ENCODE measurements at regions not wholly inside any gene's neighbourhood (a gene's known extent, or its start where the extent isn't known, plus 50 kb on each side); places are given as distances from the start of the nearest gene placed in this dataset.
"Not testable (repeated sequence)": the region's sequence is repeated elsewhere in the genome, so short reads cannot be mapped to it uniquely, and the experiment has no call there.

DNA sequence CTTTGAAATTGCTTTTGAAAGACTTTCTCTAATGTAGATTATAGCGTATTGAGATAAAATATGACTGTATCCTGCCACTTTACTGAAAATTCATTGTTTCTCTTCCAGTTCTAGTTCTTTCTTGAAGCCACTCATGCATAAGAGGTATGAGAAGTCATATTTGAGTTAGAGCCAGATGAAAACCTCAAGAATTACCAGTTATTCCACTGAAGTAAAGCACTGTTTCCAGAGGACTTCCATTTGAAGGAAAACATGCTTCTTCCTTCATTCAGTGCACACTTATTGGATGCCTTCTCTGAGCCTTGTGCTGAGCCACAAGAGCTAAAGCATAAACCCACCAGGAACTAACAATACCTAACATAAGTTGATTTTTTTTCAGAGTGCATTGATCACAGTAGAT lies 513.4 kb downstream of the ZNF385D start:
- DNase-seq: no peak

- no peak for DNase-seq
Observed at GRCh38 chr3:21235491-21235890, 515.5 kb downstream of the ZNF385D start.

- no peak for DNase-seq
Observed at GRCh38 chr3:21234933-21235332, 516.1 kb downstream of the ZNF385D start.

GRCh38 chr3:21229426-21230135 lies 521.4 kb downstream of the ZNF385D start:
- no peak for DNase-seq

- no peak for DNase-seq
Observed at GRCh38 chr3:21226086-21226485, 524.9 kb downstream of the ZNF385D start.

DNA sequence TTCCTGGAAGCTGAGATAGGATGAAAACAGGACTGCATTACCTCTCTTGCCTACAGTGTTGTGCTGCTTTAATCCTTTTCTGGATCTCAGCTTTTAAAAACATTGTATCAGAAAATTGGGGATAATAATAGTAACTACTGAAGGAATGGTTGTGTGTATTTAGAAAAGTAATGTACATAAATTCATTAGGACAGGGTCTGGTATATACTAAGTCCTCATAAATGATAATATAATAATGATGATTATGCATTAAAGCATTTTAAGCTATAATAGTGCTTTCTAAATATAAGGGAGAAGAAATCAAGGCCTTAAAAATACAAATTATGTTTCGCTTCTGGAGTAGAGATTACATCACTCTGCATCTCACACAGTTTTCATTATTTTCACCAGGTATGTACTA lies 530.1 kb downstream of the ZNF385D start:
- DNase-seq: no peak

GRCh38 chr3:21216598-21216997 lies 534.4 kb downstream of the ZNF385D start:
- DNase-seq: no peak

DNA sequence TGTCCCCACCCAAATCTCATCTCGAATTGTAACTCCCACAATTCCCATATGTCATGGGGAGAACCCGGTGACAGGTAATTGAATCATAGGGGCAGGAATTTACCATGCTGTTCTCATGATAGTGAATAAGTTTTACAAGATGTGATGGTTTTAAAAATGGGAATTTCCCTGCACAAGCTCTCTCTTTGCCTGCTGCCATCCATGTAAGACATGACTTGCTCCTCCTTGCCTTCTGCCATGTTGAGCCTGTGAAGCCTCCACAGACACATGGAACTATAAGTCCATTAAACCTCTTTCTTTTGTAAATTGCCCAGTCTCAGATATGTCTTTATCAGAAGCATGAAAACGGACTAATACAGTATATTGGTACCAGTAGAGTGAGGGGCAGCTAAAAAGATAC lies 546.9 kb downstream of the ZNF385D start:
- not testable (repeated sequence) for DNase-seq

DNA sequence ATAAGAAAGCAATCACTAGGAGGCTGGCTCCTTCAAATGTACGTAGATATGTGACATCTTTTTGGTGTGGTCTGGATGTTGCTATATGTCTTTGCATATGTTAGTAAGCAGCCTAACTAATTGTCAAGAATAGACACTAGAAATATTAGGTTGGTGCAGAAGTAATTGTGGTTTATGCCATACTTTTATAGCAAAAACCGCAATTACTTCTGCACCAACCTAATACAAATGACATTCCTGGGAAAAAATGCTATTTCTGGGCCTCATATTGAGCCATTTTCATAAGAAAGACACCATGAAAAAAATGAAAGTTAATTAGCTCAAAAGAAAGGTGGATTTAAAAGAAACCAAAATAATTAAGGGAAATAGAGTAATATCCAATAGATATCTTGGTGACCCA lies 555.8 kb downstream of the ZNF385D start:
- no peak for DNase-seq

GRCh38 chr3:21194036-21194435 lies 557.0 kb downstream of the ZNF385D start:
- DNase-seq: not testable (repeated sequence)

GRCh38 chr3:21188459-21188858 lies 562.6 kb downstream of the ZNF385D start:
- no peak for DNase-seq

DNA sequence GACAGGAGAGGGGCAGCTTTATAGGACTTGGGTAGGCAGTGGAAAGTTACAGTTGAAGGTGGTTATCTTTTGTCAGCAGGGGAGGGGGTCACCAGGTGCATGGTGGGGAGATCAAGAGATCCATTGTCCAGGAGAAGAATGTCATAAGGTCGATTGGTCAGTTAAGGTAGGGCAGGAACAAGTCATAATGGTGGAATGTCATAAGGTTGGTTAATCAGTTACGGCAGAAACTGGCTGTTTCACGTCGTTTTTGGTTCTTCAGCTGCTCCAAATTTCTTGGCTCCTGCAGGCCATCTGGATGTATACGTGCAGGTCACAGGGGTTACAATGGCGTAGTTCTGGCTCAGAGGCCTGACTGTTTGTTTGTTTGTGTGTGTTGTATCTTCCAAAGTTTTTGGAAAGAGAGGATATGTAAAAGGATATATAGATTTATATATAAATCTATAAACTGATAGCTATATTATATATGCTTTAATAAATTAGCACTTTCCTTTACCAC lies 565.1 kb downstream of the ZNF385D start:
- DNase-seq: no peak

DNA sequence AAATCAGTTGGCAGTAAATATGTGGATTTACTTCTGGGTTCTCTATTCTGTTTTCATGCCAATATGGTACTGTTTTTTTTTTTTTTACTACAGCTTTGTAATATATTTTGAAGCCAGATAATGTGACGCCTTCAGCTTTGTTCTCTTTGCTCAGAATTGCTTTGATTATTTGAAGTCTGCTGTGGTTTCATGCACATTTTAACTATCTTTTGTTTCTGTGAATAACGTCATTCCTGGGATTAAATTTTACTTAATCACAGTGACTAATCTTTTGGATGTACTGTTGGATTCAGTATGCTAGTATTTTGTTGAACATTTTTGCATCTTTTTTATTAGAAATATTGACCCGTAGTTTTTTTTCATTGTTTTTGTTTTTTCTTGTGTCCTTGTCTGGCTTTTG lies 576.5 kb downstream of the ZNF385D start:
- DNase-seq: no peak

GRCh38 chr3:21170964-21171363 lies 580.0 kb downstream of the ZNF385D start:
- no peak for DNase-seq

DNA sequence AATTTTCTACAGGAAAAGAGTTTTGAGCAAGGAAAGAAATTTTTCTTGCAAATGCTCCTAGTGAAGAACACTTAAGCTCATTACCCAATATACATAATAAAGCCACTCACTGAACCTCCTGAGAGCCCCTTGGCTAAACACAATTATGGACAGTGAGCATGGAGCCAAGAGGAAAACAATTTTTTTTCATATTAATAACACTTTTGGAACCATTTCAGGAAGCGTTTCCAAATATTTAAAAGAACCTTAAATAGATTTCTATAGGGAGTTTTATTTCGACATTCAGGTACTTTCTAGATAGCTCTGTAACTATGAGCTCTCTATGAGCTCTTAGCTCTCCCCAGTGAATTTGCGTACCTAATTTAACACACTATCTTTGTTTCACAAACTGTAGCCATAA lies 581.1 kb downstream of the ZNF385D start:
- no peak for DNase-seq

DNA sequence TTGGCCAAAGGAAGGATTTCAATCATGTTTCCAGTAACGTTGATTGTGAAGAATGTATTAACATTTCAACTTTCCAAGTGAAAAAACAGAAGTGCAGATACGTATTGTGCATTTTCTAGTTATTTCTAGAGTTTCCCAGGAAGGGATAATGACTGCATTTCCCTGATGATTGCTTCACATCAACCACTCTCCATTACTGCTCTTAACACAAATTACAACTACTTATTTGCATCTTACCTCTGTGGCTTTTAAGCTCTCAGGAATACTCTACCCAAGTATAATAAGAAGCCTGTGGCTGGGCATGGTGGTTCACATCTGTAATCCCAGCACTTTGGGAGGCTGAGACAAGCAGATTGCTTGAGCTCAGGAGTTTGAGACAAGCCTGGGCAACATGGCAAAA lies 582.5 kb downstream of the ZNF385D start:
- no peak for DNase-seq

GRCh38 chr3:21163956-21164355 lies 587.1 kb downstream of the ZNF385D start:
- DNase-seq: no peak

DNA sequence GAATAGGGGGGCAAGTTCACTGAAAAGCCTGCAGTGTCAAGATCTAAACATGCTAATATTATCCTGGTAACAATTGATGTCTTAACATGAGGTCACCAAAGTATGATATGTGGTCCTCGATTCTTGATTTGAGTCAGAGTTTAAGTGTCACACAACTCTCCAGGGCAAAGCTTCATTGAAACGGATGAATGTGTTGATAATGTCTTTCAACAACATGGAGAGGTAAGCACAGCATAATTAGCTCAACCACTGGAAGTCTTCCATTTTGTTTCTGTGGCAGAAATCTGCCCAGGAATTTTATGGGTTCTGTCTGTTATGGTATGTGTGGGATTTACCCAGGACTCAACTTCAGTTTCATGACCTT lies 591.5 kb downstream of the ZNF385D start:
- no peak for DNase-seq

DNA sequence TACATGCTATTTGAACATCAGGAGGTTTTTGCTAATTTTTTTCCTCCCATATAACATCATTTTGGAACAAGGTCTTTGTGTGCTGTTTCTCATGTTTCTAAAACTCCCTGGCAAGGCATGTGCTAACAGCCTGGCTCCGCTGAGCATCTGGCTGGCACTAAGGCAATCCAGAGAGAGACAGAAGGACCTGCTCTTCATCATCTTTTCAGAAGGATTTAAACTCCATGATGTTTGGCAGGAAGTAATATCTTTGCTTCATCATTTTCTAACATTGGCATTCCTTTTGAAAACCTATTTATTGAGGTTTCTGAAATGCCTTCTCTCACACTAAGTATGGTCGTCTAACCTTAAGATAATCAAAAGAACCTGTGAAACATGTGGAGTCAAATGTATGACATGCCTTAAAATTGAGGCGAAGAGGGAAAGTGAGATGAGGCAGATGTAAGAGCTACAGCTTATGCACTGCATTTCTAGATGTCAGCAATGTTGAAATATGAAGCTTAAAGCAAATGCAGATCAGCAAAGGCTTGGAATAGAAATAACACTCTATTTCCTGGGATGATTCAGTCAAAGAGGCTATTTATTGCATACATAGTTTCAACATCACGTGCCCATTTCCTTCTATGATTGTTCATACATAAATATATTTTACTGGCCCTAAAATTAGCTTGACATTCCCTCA lies 592.0 kb downstream of the ZNF385D start:
- DNase-seq: no peak

- DNase-seq: no peak
Observed at GRCh38 chr3:21154911-21155310, 596.1 kb downstream of the ZNF385D start.

DNA sequence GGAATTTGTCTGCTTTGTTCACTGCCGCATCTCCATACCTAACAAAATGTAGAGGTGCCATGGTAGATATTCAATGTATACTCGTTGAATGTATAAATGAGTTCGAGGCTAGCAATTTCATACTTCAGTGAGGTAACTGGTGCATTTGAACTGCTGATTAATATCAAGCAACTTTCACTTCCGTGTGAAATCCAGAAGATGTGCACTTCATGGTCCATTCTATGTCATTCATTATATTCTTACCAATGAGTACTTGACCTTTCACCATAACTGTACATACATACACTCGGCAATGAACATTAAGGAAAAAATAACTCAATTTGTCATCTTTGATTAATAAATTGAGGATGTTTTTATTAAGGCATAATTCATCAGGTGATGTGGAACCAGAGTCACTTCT lies 598.5 kb downstream of the ZNF385D start:
- DNase-seq: no peak

- DNase-seq: no peak
Observed at GRCh38 chr3:21142949-21143348, 608.1 kb downstream of the ZNF385D start.

DNA sequence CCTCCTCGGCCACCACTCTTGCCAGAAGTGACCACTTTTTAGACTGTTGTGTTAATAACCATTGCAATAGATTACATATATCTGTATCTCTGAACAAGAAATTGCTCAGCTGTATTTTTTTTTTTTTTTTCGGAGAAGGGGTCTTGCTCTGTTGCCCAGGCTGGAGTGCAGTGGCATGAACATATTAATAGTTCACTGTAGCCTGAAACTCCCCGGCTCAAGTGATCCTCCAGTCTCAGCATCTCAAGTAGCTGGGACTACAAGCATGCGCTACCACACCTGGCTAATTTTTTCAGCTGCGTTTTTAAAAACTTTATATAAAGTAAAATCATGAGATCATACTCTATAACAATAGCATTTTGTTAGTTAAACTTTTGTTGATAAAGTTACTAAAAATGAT lies 609.0 kb downstream of the ZNF385D start:
- DNase-seq: no peak

- DNase-seq: no peak
Observed at GRCh38 chr3:21140785-21141184, 610.2 kb downstream of the ZNF385D start.

DNA sequence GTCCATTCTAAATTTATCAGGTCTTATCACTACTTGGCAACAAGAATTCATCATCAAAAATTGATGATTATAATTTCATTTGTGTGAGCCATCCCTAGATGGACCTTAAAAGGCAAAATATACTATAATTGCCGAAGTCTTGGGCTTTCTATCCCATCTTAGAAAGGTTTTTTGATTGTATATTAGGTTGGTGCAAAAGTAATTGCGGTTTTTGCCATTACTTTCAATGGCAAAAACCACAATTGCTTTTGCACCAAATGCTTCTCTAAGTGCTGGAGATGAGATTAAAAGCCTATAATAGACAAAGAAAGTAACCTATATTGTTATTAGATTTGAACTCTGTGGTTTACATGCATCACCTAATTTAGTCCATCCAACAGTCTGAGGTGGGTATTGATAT lies 612.9 kb downstream of the ZNF385D start:
- DNase-seq: no peak

Data from CD4-positive, alpha-beta T cell treated with Interleukin-4 for 4 hours (primary cell).